GM12878 (cell line): ENCODE measurements at regions not wholly inside any gene's neighbourhood (a gene's known extent, or its start where the extent isn't known, plus 50 kb on each side); places are given as distances from the start of the nearest gene placed in this dataset.

Source experiments
- BCL3 ChIP-seq: IDR thresholded peaks from 2 replicates; pipeline ENCODE4 v1.6.1; 2011; ENCODE audit warnings: borderline replicate concordance, low read depth, mild to moderate bottlenecking, moderate library complexity, low read length; ENCODE audit not compliant: insufficient read depth, poor library complexity, severe bottlenecking
- CHD1 ChIP-seq: IDR thresholded peaks from 2 replicates; pipeline ENCODE4 v1.6.1; 2012; ENCODE audit warnings: low read depth, low read length, improper control_type of control experiment
- CTCF ChIP-seq, 3 experiments: IDR thresholded peaks in 2 of 3; conservative IDR thresholded peaks in 1 of 3; 2 replicates each; pipeline ENCODE4 v1.5.1; 2011; ENCODE audit warnings: low read depth in 3 of 3, low read length in 3 of 3, mild to moderate bottlenecking in 3 of 3, control low read depth in 2 of 3, moderate library complexity in 2 of 3, inconsistent platforms in 1 of 3, mixed read lengths in 1 of 3; ENCODE audit not compliant: control insufficient read depth in 2 of 3, insufficient read depth in 1 of 3; ENCODE audit errors: extremely low read depth in 1 of 3
- EZH2 ChIP-seq: IDR thresholded peaks from 2 replicates; pipeline ENCODE4 v1.6.1; 2012; ENCODE audit warnings: low read depth, mild to moderate bottlenecking, control low read depth, inconsistent platforms, low read length, borderline replicate concordance; ENCODE audit not compliant: control insufficient read depth
- FOXM1 ChIP-seq: IDR thresholded peaks from 2 replicates; pipeline ENCODE4 v1.6.1; 2012; ENCODE audit warnings: low read depth, mild to moderate bottlenecking, inconsistent platforms, low read length, moderate library complexity
- JUND ChIP-seq: IDR thresholded peaks from 2 replicates; pipeline ENCODE4 v1.6.1; 2012; ENCODE audit warnings: low read depth, mild to moderate bottlenecking, low read length, improper control_type of control experiment, moderate library complexity
- PRDM15 ChIP-seq: fragments of 450-650 bp; formaldehyde crosslinking; IDR thresholded peaks from 2 replicates; pipeline ENCODE4 v1.4.0; 2020; ENCODE audit warnings: mild to moderate bottlenecking, moderate library complexity
- REST ChIP-seq: IDR thresholded peaks from 2 replicates; pipeline ENCODE4 v1.6.1; 2012; ENCODE audit warnings: mild to moderate bottlenecking, low read depth, low read length
- SMC3 ChIP-seq: IDR thresholded peaks from 2 replicates; pipeline ENCODE4 v1.6.1; 2011; ENCODE audit warnings: low read length, improper control_type of control experiment, borderline replicate concordance
- TAF1 ChIP-seq: IDR thresholded peaks from 2 replicates; pipeline ENCODE4 v1.6.1; 2011; ENCODE audit warnings: mild to moderate bottlenecking, low read depth, low read length, borderline replicate concordance

- TF ChIP-seq EZH2, result no peak
- no peak for TF ChIP-seq CTCF (IDR thresholded peaks at IDR 0.05 in 2 of 3, conservative IDR thresholded peaks at IDR 0.05 in 1 of 3; ENCODE audit: control insufficient read depth in 2 of 3, extremely low read depth in 1 of 3, insufficient read depth in 1 of 3, low read depth in 3 of 3, low read length in 3 of 3)
- TF ChIP-seq JUND, result no peak
- TF ChIP-seq TAF1, result no peak
- no peak for TF ChIP-seq REST
- TF ChIP-seq BCL3, result no peak
- no peak for TF ChIP-seq CHD1
- no peak for TF ChIP-seq SMC3
- TF ChIP-seq FOXM1, result no peak
- no peak for TF ChIP-seq PRDM15 (CRISPR knock-in tag)
These were observed 481.9 kb upstream of the TNC start for GRCh38 chr9:115599898-115600297.
